Parathyroid adenoma (tissue), 2 donors: ENCODE measurements at regions not wholly inside any gene's neighbourhood (a gene's known extent, or its start where the extent isn't known, plus 50 kb on each side); places are given as distances from the start of the nearest gene placed in this dataset.

Source experiments
- H2AFZ ChIP-seq: fragments of 300-600 bp; sonication (generic); one replicate; pipeline ENCODE4 v1.7.0; 2017; ENCODE audit warnings: antibody characterized with exemption, mild to moderate bottlenecking
- H3K27ac ChIP-seq: fragments of 300-600 bp; sonication (generic); one replicate; pipeline ENCODE4 v1.7.0; 2017
- H3K27me3 ChIP-seq: fragments of 300-600 bp; sonication (generic); one replicate; pipeline ENCODE4 v1.7.0; 2017; ENCODE audit warnings: low read length; ENCODE audit not compliant: control insufficient read depth, insufficient read depth
- H3K36me3 ChIP-seq: fragments of 300-600 bp; sonication (generic); one replicate; pipeline ENCODE4 v1.7.0; 2017; ENCODE audit warnings: low read length; ENCODE audit not compliant: control insufficient read depth, insufficient read depth
- H3K4me1 ChIP-seq: fragments of 300-600 bp; sonication (generic); one replicate; pipeline ENCODE4 v1.7.0; 2017; ENCODE audit warnings: control low read depth
- H3K4me2 ChIP-seq: fragments of 300-600 bp; sonication (generic); one replicate; pipeline ENCODE4 v1.7.0; 2017; ENCODE audit warnings: low read length
- H3K4me3 ChIP-seq: fragments of 300-600 bp; sonication (generic); one replicate; pipeline ENCODE4 v1.7.0; 2017; ENCODE audit warnings: low read depth, low read length
- H3K79me2 ChIP-seq: fragments of 300-600 bp; sonication (generic); one replicate; pipeline ENCODE4 v1.7.0; 2017; ENCODE audit warnings: control low read depth
- H3K9ac ChIP-seq: fragments of 300-600 bp; sonication (generic); one replicate; pipeline ENCODE4 v1.7.0; 2017; ENCODE audit warnings: mild to moderate bottlenecking
- H3K9me3 ChIP-seq: fragments of 300-600 bp; sonication (generic); one replicate; pipeline ENCODE4 v1.7.0; 2017; ENCODE audit warnings: low read length; ENCODE audit not compliant: control insufficient read depth
- CTCF ChIP-seq: fragments of 300-600 bp; sonication (generic); IDR thresholded peaks from one replicate; pipeline ENCODE4 v1.7.0; 2017; ENCODE audit warnings: antibody characterized with exemption, mild to moderate bottlenecking
- donor health status: primary hyperparathyroidism.

DNA sequence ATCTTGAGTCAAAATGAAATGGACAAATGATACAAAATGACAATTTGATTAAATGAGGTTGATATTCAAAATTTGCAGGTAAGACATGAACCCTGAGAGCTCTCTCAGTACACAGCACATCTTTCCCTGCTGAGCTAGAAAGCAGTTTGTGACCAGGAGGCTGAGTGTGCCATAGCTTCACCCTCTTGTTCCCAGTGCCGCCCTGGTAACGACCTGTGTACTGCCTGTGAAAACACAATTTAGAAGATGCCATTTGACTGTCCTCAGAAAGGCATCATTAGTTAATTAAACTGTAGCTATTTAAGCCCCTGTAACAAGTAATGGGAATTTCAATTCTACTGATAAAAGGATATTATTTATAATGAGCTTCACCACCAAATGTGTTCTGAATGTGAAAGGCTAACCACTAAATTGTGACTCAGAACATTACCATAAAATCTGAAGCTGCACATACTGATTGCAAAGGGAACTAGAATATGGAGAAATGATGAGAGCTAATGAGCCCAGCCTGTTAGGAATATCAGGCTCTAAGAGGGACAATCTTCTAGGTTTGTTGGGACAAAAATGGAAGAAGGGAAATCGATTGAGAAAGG, 212.9 kb upstream of the ARPP21 start:
- no peak overlapping the region for H3K9ac ChIP-seq
- TF ChIP-seq CTCF = no peak
- no peaks in the 10 kb centered on the region for H3K9me3 ChIP-seq
- H3K36me3 ChIP-seq = no peaks in the 10 kb centered on the region
- H2AFZ ChIP-seq = no peak overlapping the region
- no peaks in the 10 kb centered on the region for H3K4me1 ChIP-seq
- no peaks in the 10 kb centered on the region for H3K79me2 ChIP-seq
- no peak overlapping the region for H3K4me3 ChIP-seq
- no peak overlapping the region for H3K4me2 ChIP-seq
- H3K27ac ChIP-seq = no peak overlapping the region
- no peaks in the 10 kb centered on the region for H3K27me3 ChIP-seq

DNA sequence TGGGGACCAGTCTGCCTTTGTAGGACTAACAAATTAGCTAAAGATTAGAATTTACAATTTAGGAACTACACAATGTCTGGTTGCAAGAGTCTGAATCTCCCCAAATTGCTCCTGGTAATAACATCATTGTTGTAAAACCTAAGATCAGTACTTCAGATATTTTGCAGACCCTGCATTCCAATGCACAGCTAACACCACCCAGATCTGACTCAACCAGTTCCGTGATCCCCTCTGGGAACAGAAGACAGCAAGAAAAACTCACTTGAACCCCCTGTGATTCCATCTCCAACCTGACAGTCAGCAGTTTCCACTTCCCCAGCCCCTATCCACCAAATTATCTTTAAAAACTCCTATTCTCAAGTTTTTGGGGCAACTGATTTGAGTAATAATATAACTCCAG, 201.9 kb upstream of the ARPP21 start:
- Histone ChIP-seq H3K27ac (no peak overlapping the region), H3K4me1 (no peaks in the 10 kb centered on the region), H3K27me3 (no peaks in the 10 kb centered on the region), H3K36me3 (no peaks in the 10 kb centered on the region), H3K4me2 (no peak overlapping the region), H2AFZ (no peak overlapping the region), H3K4me3 (no peak overlapping the region), H3K9me3 (no peaks in the 10 kb centered on the region), H3K79me2 (no peaks in the 10 kb centered on the region), H3K9ac (no peak overlapping the region)
- no peak for TF ChIP-seq CTCF

DNA sequence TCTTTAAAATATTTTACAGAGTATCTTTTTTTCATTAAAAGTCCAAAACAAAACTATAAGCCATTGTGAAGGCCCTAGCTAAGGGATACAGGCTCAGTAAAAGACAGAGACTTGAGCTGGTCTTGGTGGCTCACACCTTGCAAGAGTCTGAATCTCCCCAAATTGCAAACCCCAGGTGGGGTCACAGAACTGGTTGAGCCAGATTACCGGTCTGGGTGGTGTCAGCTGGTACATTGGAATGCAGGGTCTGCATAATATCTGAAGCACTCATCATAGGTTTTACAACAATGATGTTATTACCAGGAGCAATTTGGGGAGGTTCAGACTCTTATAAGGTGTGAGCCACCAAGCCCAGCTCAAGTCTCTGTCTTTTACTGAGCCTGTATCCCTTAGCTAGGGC, 201.2 kb upstream of the ARPP21 start:
- no peaks in the 10 kb centered on the region for H3K9me3 ChIP-seq
- H2AFZ ChIP-seq = no peak overlapping the region
- no peak overlapping the region for H3K9ac ChIP-seq
- no peak overlapping the region for H3K4me2 ChIP-seq
- no peaks in the 10 kb centered on the region for H3K27me3 ChIP-seq
- TF ChIP-seq CTCF = no peak
- H3K27ac ChIP-seq = no peak overlapping the region
- no peaks in the 10 kb centered on the region for H3K4me1 ChIP-seq
- no peak overlapping the region for H3K4me3 ChIP-seq
- no peaks in the 10 kb centered on the region for H3K79me2 ChIP-seq
- H3K36me3 ChIP-seq = no peaks in the 10 kb centered on the region

GRCh38 chr3:35439663-35440062, 199.7 kb upstream of the ARPP21 start:
- H3K36me3 ChIP-seq = no peaks in the 10 kb centered on the region
- H3K4me2 ChIP-seq = no peak overlapping the region
- H3K27me3 ChIP-seq = no peaks in the 10 kb centered on the region
- H2AFZ ChIP-seq = no peak overlapping the region
- no peak overlapping the region for H3K27ac ChIP-seq
- H3K9ac ChIP-seq = no peak overlapping the region
- H3K9me3 ChIP-seq = no peaks in the 10 kb centered on the region
- H3K4me3 ChIP-seq = no peak overlapping the region
- no peak for TF ChIP-seq CTCF
- H3K4me1 ChIP-seq = no peaks in the 10 kb centered on the region
- H3K79me2 ChIP-seq = no peaks in the 10 kb centered on the region

DNA sequence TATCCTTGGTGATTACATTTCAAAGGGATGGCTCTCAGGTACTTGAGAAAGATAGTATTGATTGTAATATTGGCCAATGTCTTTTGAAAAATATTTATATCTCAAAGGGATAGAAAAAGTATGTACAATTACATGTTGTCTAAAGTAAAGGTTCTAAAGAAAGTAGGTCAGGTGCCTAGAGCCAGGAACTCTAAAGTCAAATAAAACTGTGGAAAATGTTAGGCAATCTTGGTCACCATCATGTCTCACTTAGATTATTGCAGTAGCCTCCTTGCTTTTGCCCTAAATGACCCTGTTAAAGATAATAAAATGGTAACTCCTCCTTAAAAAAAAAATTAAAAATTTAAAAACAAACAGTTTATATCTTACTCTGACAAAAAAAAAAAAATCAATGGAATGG, 198.5 kb upstream of the ARPP21 start:
- Histone ChIP-seq H3K79me2 (no peaks in the 10 kb centered on the region), H3K36me3 (no peaks in the 10 kb centered on the region), H3K27me3 (no peaks in the 10 kb centered on the region), H2AFZ (no peak overlapping the region), H3K9ac (no peak overlapping the region), H3K4me1 (no peaks in the 10 kb centered on the region), H3K9me3 (no peaks in the 10 kb centered on the region), H3K27ac (no peak overlapping the region), H3K4me2 (no peak overlapping the region), H3K4me3 (no peak overlapping the region)
- TF ChIP-seq CTCF = no peak
